Testis (tissue), 2 donors: ENCODE measurements at regions not wholly inside any gene's neighbourhood (a gene's known extent, or its start where the extent isn't known, plus 50 kb on each side); places are given as distances from the start of the nearest gene placed in this dataset.

Experiments
- DNase-seq: peaks from one replicate; pipeline ENCODE4 v3.0.0-alpha.2; 2019
- H3K27ac ChIP-seq, 2 donors: fragments of 200-600 bp; sonication (generic); one replicate each; pipeline ENCODE4 v1.5.1; 2019
- H3K27me3 ChIP-seq: fragments of 200-600 bp; sonication (generic); one replicate; pipeline ENCODE4 v1.5.1; 2019
- H3K36me3 ChIP-seq: fragments of 200-600 bp; sonication (generic); one replicate; pipeline ENCODE4 v1.5.1; 2017; ENCODE audit warnings: low read depth; ENCODE audit errors: missing control alignments
- H3K4me1 ChIP-seq: fragments of 200-600 bp; sonication (generic); one replicate; pipeline ENCODE4 v1.5.1; 2019
- H3K4me3 ChIP-seq, 2 donors: fragments of 200-600 bp; sonication (generic); one replicate each; pipeline ENCODE4 v1.5.1; 2017 to 2019
- H3K9me3 ChIP-seq: fragments of 200-600 bp; sonication (generic); one replicate; pipeline ENCODE4 v1.5.1; 2017
- POLR2A ChIP-seq: fragments of 450-650 bp; IDR thresholded peaks from one replicate; pipeline ENCODE4 v1.6.1; 2017; ENCODE audit warnings: antibody characterized with exemption, mild to moderate bottlenecking, moderate library complexity
- WGBS, 2 donors: methylation state at CpG; one replicate each; pipeline ENCODE4 v1.1.5; 2018; 5-methylcytosine and 5-hydroxymethylcytosine counted together
- intact Hi-C: fragments of 100-400 bp; cut with DNase I; formaldehyde crosslinking; loops from one replicate; pipeline ENCODE4 v1.15.1; 2023; ENCODE audit warnings: low total_unique reads
- TF ChIP-seq, protein P1 (sequence below), 3 experiments: fragments of 450-650 bp in 2 of 3; fragments of 200-600 bp in 1 of 3; sonication (generic) in 1 of 3; IDR thresholded peaks; one replicate each; pipeline ENCODE4 v1.5.1; 2016 to 2019; ENCODE audit warnings: antibody characterized with exemption in 3 of 3, mild to moderate bottlenecking in 2 of 3, moderate library complexity in 1 of 3

DNA sequence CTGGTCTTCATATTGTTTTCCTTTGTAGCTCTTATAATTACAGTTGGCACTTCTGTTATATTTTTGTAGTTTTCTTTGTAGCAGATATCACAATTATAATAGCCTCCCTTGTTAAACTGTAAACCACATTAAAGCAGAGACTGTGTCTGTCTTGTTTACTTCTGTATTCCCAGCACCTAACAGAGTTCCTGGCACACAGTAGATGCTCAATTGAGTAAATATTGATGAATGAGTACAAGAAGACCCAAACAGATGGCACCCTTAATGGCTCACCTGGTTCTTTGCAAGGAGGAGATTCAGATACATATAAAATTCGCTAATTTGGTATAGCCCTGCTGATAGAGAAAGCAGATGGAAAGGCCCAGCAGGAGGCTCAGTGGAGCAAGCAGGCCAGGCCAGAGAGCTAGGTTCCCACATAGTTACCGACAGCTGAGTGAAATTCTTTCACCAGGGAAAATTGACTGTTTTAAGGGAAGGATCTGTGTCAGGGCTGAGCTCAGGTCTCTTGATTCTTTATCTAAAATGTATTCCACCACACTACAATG, 120.1 kb downstream of the NUP35 start:
- 89 to 98% methylated on average over 2 of the region's 2 CpGs for WGBS, 2 donors
- no peaks in the 10 kb centered on the region for H3K36me3 ChIP-seq
- H3K4me3 ChIP-seq: no peak overlapping the region
- no peaks in the 10 kb centered on the region for H3K27me3 ChIP-seq
- intact Hi-C loops: no loop called here
- no peaks in the 10 kb centered on the region for H3K4me1 ChIP-seq
- no peak overlapping the region for H3K27ac ChIP-seq
- H3K9me3 ChIP-seq: no peaks in the 10 kb centered on the region
- no peak for TF ChIP-seq POLR2A
- TF ChIP-seq, protein P1, sequence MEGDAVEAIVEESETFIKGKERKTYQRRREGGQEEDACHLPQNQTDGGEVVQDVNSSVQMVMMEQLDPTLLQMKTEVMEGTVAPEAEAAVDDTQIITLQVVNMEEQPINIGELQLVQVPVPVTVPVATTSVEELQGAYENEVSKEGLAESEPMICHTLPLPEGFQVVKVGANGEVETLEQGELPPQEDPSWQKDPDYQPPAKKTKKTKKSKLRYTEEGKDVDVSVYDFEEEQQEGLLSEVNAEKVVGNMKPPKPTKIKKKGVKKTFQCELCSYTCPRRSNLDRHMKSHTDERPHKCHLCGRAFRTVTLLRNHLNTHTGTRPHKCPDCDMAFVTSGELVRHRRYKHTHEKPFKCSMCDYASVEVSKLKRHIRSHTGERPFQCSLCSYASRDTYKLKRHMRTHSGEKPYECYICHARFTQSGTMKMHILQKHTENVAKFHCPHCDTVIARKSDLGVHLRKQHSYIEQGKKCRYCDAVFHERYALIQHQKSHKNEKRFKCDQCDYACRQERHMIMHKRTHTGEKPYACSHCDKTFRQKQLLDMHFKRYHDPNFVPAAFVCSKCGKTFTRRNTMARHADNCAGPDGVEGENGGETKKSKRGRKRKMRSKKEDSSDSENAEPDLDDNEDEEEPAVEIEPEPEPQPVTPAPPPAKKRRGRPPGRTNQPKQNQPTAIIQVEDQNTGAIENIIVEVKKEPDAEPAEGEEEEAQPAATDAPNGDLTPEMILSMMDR (IDR thresholded peaks at IDR 0.05): no peak
- DNase-seq: no peak

DNA sequence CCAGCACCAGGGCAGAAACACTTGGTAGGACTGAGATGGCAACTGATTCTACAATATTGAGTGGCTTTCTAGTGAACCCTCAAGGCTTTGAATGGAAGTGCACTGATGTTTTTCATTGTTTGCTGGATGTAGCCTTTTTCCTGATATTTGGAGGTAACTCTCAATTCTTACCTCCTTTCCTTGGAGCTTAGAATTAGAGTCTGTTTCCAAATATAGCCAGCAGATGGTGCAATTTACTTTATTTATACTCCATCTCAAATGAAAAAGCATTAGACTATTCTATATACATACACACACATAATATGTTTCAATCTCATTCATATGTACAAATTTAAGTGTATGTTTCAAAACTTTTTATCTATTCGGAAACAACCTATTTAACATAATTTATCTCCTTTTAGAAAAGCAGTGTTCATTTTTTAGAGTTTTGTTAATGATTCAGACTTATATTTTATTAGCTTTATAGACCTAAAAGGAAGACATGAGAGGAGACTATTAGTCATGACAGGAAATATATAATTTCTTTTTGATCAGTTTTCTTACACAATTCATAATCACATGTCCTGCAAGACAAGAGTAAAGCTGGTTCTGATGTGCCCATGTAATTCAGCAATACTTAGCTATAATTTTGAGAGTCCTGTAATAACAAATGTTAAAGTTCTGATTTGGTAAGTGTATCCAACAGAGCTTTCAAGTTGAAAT, 124.8 kb downstream of the NUP35 start:
- H3K27me3 ChIP-seq: no peaks in the 10 kb centered on the region
- H3K9me3 ChIP-seq: no peaks in the 10 kb centered on the region
- no peak for TF ChIP-seq POLR2A
- TF ChIP-seq, protein P1 (IDR thresholded peaks at IDR 0.05): peak; percentile 18 to 42 (median 29)
- 18 to 30% methylated on average over 1 of the region's 1 CpG for WGBS, 2 donors
- intact Hi-C loops: no loop called here
- H3K4me1 ChIP-seq: no peaks in the 10 kb centered on the region
- no peaks in the 10 kb centered on the region for H3K36me3 ChIP-seq
- no peak overlapping the region for H3K4me3 ChIP-seq
- DNase-seq: no peak
- no peak overlapping the region for H3K27ac ChIP-seq

DNA sequence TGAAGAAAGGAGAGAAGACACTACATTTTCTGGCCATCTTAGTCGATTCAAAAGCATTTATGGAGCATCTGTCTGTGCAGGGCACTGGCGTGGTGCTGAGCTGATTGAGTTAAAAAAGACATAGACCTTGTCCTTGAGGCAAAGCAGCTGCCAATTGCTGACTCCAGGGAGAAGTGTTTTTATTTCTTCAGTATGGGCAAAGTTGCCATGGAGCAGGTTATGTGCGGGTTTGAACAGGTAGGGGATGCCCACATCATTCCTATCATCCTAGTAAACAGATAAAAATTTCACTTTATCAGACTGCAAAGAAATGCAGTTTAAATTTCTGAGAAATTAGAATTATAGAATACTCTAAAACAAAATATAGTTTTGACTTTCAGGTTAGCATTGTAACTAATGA, 125.8 kb downstream of the NUP35 start:
- whole genome bisulfite sequencing, 2 donors: 74 to 76% methylated on average over 3 of the region's 3 CpGs
- Histone ChIP-seq H3K4me3 (no peak overlapping the region), H3K36me3 (no peaks in the 10 kb centered on the region), H3K9me3 (no peaks in the 10 kb centered on the region), H3K4me1 (no peaks in the 10 kb centered on the region), H3K27ac (no peak overlapping the region), H3K27me3 (no peaks in the 10 kb centered on the region)
- TF ChIP-seq, protein P1 (IDR thresholded peaks at IDR 0.05): no peak
- TF ChIP-seq POLR2A: no peak
- intact Hi-C loops: no loop called here
- DNase-seq: no peak

DNA sequence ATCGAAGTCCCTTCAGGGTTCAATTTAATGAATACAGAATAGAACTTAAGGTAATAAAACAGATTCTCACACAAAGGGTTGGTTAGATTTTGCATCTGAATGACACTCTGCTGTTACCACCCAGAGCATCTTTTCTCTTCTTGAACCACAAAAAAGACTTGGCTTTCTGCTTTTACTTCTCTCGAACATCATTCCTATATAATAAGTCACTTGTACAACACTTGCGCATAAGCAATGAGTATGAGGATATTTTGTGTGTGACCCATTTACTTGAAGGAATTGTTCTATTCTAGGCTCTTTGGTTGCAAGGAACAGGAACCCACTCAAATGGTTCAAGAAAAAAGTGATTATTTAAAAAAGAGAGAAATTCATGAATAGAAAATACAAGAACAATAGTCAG, 126.2 kb downstream of the NUP35 start:
- Histone ChIP-seq H3K4me1 (no peaks in the 10 kb centered on the region), H3K9me3 (no peaks in the 10 kb centered on the region), H3K27me3 (no peaks in the 10 kb centered on the region), H3K36me3 (no peaks in the 10 kb centered on the region), H3K4me3 (no peak overlapping the region), H3K27ac (no peak overlapping the region)
- no peak for DNase-seq
- intact Hi-C loops: no loop called here
- WGBS, 2 donors: 90% methylated on average over 3 of the region's 3 CpGs
- TF ChIP-seq POLR2A: no peak
- TF ChIP-seq, protein P1 (IDR thresholded peaks at IDR 0.05): no peak
